ENCODE measurements at regions not wholly inside any gene's neighbourhood (a gene's known extent, or its start where the extent isn't known, plus 50 kb on each side); places are given as distances from the start of the nearest gene placed in this dataset.
"Not testable (repeated sequence)": the region's sequence is repeated elsewhere in the genome, so short reads cannot be mapped to it uniquely, and the experiment has no call there.

DNA sequence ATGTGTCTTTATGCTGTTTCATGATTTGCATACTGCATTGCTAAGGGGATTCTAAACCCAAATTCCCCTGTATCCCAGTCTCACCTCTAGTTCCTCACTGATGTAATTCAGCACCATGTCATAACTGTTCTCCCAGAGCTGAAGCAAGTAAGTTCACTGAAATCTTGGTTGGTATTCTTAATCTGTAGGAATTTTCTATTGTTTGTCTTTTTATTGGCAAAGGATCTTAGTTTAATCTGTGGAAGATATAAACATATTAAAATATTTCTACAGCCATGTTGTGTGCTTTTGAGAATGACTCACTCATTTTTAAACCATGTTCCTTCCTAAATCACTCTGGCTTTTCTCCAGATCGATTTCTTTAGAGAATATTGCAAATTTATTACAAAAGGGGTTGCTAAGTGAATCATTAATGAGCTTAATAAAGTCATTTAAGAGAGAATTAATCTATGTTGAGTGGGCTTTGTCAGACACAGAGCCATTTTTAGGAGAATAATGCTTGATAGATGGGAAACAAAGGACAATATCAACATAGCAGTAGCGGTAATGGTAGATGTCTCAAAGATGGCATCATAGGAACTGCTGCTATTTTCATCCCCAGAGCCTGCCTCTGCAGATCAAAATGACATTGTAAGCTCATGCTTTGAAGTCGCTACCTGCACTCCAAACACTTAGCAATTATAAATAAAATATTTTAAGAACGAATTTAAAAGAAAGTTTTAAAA, 110.0 kb downstream of the ENC1 start:
- Histone ChIP-seq H3K27me3 (ENCODE audit: control insufficient read depth, insufficient read depth, low read length) (no peaks in the 10 kb centered on the region), H3K36me3 (ENCODE audit: control insufficient read depth, insufficient read depth, low read length) (no peaks in the 10 kb centered on the region), H3K4me3 (ENCODE audit: low read depth, low read length) (no peak overlapping the region)
- no peak for DNase-seq (ENCODE audit: low read depth)
- TF ChIP-seq, protein P1, sequence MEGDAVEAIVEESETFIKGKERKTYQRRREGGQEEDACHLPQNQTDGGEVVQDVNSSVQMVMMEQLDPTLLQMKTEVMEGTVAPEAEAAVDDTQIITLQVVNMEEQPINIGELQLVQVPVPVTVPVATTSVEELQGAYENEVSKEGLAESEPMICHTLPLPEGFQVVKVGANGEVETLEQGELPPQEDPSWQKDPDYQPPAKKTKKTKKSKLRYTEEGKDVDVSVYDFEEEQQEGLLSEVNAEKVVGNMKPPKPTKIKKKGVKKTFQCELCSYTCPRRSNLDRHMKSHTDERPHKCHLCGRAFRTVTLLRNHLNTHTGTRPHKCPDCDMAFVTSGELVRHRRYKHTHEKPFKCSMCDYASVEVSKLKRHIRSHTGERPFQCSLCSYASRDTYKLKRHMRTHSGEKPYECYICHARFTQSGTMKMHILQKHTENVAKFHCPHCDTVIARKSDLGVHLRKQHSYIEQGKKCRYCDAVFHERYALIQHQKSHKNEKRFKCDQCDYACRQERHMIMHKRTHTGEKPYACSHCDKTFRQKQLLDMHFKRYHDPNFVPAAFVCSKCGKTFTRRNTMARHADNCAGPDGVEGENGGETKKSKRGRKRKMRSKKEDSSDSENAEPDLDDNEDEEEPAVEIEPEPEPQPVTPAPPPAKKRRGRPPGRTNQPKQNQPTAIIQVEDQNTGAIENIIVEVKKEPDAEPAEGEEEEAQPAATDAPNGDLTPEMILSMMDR (IDR thresholded peaks at IDR 0.05; ENCODE audit: insufficient read depth, low read length, poor library complexity, severe bottlenecking): no peak

DNA sequence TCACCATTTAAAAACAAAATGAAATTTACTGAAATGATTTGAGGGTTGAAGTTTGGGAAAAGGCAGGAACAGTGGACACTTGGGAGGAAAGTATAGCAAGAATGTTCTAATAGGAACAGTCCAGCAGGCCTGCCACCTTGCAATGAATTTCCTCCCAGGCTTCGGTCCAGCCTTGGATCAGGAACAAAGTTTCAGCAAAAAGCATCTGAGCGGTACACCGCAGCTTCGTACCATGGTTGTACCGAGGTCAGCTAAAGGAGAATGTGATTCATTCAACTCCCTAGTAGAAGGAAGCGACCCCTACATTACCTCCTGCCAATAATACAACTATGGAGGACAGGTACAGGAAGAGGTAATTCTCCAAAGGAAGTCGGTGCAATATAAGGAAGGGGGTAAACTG, 111.4 kb downstream of the ENC1 start:
- DNase-seq (ENCODE audit: low read depth): no peak
- no peaks in the 10 kb centered on the region for H3K27me3 ChIP-seq (ENCODE audit: control insufficient read depth, insufficient read depth, low read length)
- TF ChIP-seq, protein P1 (IDR thresholded peaks at IDR 0.05; ENCODE audit: insufficient read depth, low read length, poor library complexity, severe bottlenecking): no peak
- no peak overlapping the region for H3K4me3 ChIP-seq (ENCODE audit: low read depth, low read length)
- H3K36me3 ChIP-seq (ENCODE audit: control insufficient read depth, insufficient read depth, low read length): no peaks in the 10 kb centered on the region

DNA sequence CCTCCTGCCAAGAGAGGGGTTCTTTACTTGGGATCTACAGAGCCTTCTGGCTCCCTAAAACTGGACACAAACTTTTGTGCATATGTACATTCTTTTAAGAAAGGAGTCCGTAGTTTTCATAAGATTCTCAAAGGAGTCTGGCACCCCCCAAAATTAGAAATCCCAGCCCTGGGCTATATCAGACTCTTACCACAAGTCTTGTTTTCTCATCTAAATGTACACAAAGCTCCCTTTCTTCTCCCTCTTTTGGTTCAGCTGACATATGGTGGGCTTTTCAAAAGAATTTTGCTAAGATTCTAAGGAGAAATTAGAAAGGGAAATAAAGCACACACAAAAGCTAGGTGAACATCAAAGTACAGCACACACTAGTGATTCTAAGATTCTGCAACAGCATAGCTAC, 114.4 kb downstream of the ENC1 start:
- no peaks in the 10 kb centered on the region for H3K27me3 ChIP-seq (ENCODE audit: control insufficient read depth, insufficient read depth, low read length)
- DNase-seq (ENCODE audit: low read depth): no peak
- no peaks in the 10 kb centered on the region for H3K36me3 ChIP-seq (ENCODE audit: control insufficient read depth, insufficient read depth, low read length)
- TF ChIP-seq, protein P1 (IDR thresholded peaks at IDR 0.05; ENCODE audit: insufficient read depth, low read length, poor library complexity, severe bottlenecking): no peak
- H3K4me3 ChIP-seq (ENCODE audit: low read depth, low read length): no peak overlapping the region

DNA sequence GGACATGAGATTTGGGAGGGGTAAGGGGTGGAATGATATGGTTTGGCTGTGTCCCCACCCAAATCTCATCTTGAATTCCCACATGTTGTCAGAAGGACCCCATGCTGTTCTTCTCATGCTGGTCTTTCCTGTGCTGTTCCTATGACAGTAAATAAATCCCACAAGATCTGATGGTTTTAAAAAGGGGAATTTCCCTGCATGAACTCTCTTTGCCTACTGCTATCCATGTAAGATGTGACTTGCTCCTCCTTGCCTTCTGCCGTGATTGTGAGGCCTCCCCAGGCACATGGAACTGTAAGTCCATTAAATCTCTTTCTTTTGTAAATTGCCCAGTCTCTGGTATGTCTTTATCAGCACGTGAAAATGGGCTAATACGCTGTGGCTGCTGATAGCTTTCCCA, 115.8 kb downstream of the ENC1 start:
- H3K4me3 ChIP-seq (ENCODE audit: low read depth, low read length); H3K27me3 ChIP-seq (ENCODE audit: control insufficient read depth, insufficient read depth, low read length); H3K36me3 ChIP-seq (ENCODE audit: control insufficient read depth, insufficient read depth, low read length); DNase-seq (ENCODE audit: low read depth): not testable (repeated sequence)

DNA sequence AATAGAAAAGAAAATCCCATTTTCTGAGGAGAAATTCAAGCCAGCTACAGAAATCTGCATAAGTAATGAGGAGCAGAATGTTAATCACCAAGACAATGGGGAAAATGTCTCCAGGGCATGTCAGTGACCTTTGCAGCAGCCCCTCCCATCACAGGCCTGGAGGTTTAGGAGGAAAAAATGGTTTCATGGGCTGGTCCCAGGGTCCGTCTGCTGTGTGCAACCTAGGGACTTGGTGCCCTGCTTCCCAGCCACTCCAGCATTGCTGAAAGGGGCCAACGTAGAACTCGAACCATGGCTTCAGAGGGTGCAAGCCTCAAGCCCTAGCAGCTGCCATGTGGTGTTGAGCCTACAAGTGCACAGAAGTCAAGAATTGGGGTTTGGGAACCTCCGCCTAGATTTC, 116.8 kb downstream of the ENC1 start:
- not testable (repeated sequence) for H3K4me3 ChIP-seq (ENCODE audit: low read depth, low read length); H3K27me3 ChIP-seq (ENCODE audit: control insufficient read depth, insufficient read depth, low read length); H3K36me3 ChIP-seq (ENCODE audit: control insufficient read depth, insufficient read depth, low read length); DNase-seq (ENCODE audit: low read depth)

DNA sequence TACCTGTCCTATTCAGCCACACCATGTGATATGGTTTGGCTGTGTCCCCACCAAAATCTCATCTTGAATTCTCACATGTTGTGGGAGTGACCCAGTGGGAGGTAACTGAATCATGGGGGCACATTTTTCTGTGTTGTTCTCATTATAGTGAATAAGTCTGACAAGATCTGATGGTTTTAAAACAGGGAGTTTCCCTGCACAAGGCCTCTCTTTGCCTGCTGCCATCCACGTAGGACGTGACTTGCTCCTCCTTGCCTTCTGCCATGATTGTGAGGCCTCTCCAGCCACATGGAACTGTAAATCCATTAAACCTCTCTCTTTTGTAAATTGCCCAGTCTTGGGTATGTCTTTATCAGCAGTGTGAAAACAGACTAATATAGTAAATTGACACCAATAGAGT, 117.7 kb downstream of the ENC1 start:
- not testable (repeated sequence) for DNase-seq (ENCODE audit: low read depth); H3K4me3 ChIP-seq (ENCODE audit: low read depth, low read length); H3K27me3 ChIP-seq (ENCODE audit: control insufficient read depth, insufficient read depth, low read length); H3K36me3 ChIP-seq (ENCODE audit: control insufficient read depth, insufficient read depth, low read length)

DNA sequence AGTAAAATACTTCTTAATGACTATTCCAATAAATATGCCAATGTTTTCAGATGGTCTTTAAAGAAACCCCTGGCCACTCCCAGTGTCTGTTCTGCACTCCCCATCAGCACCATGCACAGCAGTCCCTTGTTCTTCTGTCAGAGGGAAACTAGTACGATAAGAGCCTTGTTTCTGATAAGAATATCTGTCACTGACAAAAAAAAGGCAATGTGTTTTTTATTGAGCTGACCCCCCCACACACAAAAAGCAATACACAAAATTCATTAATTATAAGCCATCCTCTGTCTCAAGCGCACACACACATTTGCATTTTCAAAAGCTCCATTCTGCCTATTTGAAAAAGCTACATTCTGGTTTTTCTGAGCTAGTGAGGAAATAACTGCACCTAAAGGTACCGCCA, 119.1 kb downstream of the ENC1 start:
- TF ChIP-seq, protein P1 (IDR thresholded peaks at IDR 0.05; ENCODE audit: insufficient read depth, low read length, poor library complexity, severe bottlenecking): no peak
- no peak for DNase-seq (ENCODE audit: low read depth)

More for the DNA sequence above, 119.1 kb downstream of the ENC1 start:
- Histone ChIP-seq H3K4me3 (ENCODE audit: low read depth, low read length) (no peak overlapping the region), H3K27me3 (ENCODE audit: control insufficient read depth, insufficient read depth, low read length) (no peaks in the 10 kb centered on the region), H3K36me3 (ENCODE audit: control insufficient read depth, insufficient read depth, low read length) (no peaks in the 10 kb centered on the region)
